Mesothelial cell of epicardium (in vitro differentiated cells): ENCODE measurements at regions not wholly inside any gene's neighbourhood (a gene's known extent, or its start where the extent isn't known, plus 50 kb on each side); places are given as distances from the start of the nearest gene placed in this dataset.

Source experiments
- DNase-seq, 2 experiments: peaks; one replicate each; pipeline ENCODE4 v3.0.0; 2021; ENCODE audit warnings: low spot score in 2 of 2; ENCODE audit not compliant: unreplicated experiment in 2 of 2
- H3K27ac Mint-ChIP-seq: 2 replicates; pipeline ENCODE4 v1.8.0; 2021; ENCODE audit warnings: mixed read lengths
- H3K27me3 Mint-ChIP-seq: 2 replicates; pipeline ENCODE4 v1.8.0; 2021; ENCODE audit warnings: low read depth, mixed read lengths
- H3K36me3 Mint-ChIP-seq: 2 replicates; pipeline ENCODE4 v1.8.0; 2021; ENCODE audit warnings: mixed read lengths
- H3K4me1 Mint-ChIP-seq: 2 replicates; pipeline ENCODE4 v1.8.0; 2021; ENCODE audit warnings: mixed read lengths
- H3K4me3 Mint-ChIP-seq: 2 replicates; pipeline ENCODE4 v1.8.0; 2021; ENCODE audit warnings: mild to moderate bottlenecking, moderate library complexity, mixed read lengths
- H3K9me3 Mint-ChIP-seq: 2 replicates; pipeline ENCODE4 v1.8.0; 2021; ENCODE audit warnings: mixed read lengths
- TF ChIP-seq, protein P1 (sequence below): fragments of 200-600 bp; sonication (generic); IDR thresholded peaks from one replicate; pipeline ENCODE4 v1.5.0; 2021; ENCODE audit warnings: antibody characterized with exemption; ENCODE audit not compliant: unreplicated experiment

DNA sequence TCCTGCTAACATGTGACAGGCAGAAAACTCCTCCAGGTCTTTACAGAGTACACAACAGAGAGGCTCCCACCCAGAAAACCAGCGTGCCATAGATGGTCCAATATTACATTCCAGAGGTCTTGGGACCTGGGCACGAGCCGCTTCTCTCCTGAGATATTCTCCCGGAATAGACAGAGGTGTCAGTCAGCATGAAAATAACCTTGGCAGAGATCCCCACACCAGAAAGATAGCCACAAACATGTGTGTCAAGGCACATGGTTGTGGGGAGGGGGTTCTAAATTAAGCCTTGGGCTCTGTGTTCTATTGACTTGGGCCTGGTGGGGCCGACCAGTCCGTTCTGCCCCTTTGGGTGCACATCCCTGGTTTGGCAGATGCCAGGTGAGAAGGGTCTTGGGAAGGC, 78.4 kb downstream of the BOD1 start:
- no peak overlapping the region for H3K4me3 Mint-ChIP-seq
- H3K27me3 Mint-ChIP-seq: peaks cover 59% of the 10 kb centered on the region
- no peak overlapping the region for H3K27ac Mint-ChIP-seq
- H3K4me1 Mint-ChIP-seq: no peaks in the 10 kb centered on the region
- H3K36me3 Mint-ChIP-seq: no peaks in the 10 kb centered on the region
- no peaks in the 10 kb centered on the region for H3K9me3 Mint-ChIP-seq
- no peak for DNase-seq
- TF ChIP-seq, protein P1, sequence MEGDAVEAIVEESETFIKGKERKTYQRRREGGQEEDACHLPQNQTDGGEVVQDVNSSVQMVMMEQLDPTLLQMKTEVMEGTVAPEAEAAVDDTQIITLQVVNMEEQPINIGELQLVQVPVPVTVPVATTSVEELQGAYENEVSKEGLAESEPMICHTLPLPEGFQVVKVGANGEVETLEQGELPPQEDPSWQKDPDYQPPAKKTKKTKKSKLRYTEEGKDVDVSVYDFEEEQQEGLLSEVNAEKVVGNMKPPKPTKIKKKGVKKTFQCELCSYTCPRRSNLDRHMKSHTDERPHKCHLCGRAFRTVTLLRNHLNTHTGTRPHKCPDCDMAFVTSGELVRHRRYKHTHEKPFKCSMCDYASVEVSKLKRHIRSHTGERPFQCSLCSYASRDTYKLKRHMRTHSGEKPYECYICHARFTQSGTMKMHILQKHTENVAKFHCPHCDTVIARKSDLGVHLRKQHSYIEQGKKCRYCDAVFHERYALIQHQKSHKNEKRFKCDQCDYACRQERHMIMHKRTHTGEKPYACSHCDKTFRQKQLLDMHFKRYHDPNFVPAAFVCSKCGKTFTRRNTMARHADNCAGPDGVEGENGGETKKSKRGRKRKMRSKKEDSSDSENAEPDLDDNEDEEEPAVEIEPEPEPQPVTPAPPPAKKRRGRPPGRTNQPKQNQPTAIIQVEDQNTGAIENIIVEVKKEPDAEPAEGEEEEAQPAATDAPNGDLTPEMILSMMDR: no peak

DNA sequence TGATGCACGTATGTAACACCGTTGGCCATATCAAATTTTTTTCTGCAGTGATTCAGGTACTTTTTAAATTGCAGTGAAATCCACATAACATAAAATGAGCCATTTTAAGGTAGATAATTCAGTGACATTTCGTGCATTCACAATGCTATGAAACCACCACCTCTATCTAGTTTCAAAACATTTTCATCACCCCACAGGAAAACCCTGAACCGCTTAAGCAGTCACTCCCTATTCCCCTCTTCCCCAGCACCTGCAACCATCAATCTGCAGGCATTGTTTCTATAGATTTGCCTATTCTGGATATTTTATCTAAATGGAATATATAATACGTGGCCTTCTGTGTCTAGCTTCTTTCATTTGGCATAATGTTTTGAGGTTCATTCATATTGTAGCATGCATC, 79.2 kb downstream of the BOD1 start:
- no peaks in the 10 kb centered on the region for H3K36me3 Mint-ChIP-seq
- no peak overlapping the region for H3K4me3 Mint-ChIP-seq
- TF ChIP-seq, protein P1: no peak
- DNase-seq: no peak
- H3K4me1 Mint-ChIP-seq: no peaks in the 10 kb centered on the region
- no peak overlapping the region for H3K27ac Mint-ChIP-seq
- H3K27me3 Mint-ChIP-seq: peaks cover 51% of the 10 kb centered on the region
- no peaks in the 10 kb centered on the region for H3K9me3 Mint-ChIP-seq

DNA sequence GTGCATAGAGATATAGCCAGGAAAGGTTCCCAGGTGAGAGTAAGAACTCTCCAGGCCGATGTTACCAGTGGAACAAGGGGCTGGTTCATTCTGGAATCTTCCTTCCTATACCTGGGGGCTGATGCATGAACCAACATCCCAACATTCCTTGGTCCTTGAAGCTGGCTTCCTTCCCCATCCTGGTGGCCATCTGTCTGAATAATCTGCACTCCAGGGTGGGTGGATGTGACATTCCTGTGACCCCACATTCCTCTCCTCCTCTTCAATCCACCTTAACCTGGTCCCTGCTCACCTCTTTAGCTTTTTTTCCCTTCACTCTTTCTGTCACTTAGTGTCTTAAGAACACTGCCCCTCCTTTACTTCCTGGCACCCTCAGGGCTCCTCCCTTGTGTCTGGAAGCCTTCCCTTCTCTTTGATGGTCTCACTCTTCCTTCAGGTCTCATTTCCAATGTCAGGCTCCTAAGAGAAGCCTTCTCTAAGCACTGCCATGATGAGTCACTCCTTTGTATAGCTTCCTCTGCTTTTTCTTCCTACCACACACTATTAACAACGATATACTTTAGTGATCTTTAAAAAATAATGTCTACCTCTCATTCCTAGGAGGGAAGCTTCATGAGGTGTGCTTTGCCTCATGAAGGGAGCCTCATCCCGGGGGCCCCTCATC, 80.3 kb downstream of the BOD1 start:
- Mint-ChIP-seq H3K4me3 (no peak overlapping the region), H3K27me3 (peaks cover 44% of the 10 kb centered on the region)
- TF ChIP-seq, protein P1: no peak

DNA sequence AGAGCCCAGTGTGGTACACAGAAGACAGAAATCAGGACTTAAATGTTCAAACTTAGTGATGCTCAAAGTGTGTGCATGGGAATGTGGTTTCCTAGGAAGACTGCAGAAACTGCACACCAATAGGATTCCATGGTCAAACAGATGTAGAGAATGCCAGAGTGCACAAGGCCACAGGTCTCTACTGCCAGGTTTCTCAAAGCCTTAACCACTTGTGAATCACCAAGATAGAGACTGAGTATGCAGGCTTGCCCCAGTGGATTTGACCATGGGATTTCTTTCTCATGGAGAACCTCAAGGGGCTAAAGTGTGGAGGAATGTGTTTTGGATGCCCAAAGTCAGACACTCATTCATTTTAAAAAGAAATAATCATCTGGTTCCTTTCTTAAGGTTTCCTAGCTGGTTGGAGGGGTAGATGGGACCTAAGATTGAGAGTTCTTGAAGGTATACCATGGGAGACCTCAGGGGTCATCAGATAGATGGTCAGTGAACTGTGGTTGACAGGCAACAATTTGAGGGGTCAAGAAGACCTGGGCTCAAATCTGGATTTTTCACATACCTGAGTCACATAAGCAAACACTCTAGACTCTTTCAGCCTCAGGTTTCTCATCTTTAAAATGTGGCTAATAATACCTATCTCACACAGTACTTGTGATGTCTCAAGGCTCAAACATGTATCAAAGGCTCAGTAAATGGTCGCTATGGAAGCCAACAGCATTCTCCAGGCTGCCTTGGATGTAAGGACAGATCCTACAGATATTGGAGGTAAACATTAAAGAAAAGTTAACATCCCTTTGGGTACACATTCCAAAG, 81.1 kb downstream of the BOD1 start:
- Mint-ChIP-seq H3K4me3 (no peak overlapping the region), H3K27me3 (peaks cover 40% of the 10 kb centered on the region), H3K9me3 (no peaks in the 10 kb centered on the region), H3K4me1 (no peaks in the 10 kb centered on the region), H3K27ac (no peak overlapping the region), H3K36me3 (no peaks in the 10 kb centered on the region)
- no peak for DNase-seq
- TF ChIP-seq, protein P1: no peak

More for the DNA sequence above, 80.3 kb downstream of the BOD1 start:
- H3K36me3 Mint-ChIP-seq: no peaks in the 10 kb centered on the region
- DNase-seq: no peak
- no peaks in the 10 kb centered on the region for H3K4me1 Mint-ChIP-seq
- H3K9me3 Mint-ChIP-seq: no peaks in the 10 kb centered on the region
- H3K27ac Mint-ChIP-seq: no peak overlapping the region

DNA sequence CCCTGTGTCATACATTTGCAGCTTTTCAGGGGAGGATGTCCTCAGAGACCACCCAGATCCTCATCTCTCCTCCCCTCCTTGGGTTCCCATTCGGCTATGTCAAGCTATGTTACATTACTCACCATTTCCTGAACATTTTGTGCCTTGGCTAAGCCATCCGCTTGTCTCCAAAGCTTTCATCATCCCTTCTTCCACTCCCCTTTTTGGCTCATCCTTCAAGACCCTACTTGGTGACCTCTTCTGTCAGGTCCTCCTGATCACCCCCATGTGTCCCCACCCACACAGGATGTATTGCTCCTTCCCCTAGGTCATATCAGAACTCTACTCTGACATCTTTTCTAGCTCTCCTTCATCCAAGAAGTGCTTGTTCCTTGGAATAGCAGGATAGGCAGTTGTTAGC, 81.8 kb downstream of the BOD1 start:
- TF ChIP-seq, protein P1: no peak
- H3K27me3 Mint-ChIP-seq: peaks cover 35% of the 10 kb centered on the region
- no peaks in the 10 kb centered on the region for H3K4me1 Mint-ChIP-seq
- no peak overlapping the region for H3K4me3 Mint-ChIP-seq
- H3K27ac Mint-ChIP-seq: no peak overlapping the region
- no peaks in the 10 kb centered on the region for H3K36me3 Mint-ChIP-seq
- DNase-seq: no peak
- no peaks in the 10 kb centered on the region for H3K9me3 Mint-ChIP-seq
